GM18511 (cell line): ENCODE measurements at regions not wholly inside any gene's neighbourhood (a gene's known extent, or its start where the extent isn't known, plus 50 kb on each side); places are given as distances from the start of the nearest gene placed in this dataset.

Source experiments
- ATAC-seq: cut with Tn5 transposase; IDR thresholded peaks from one replicate; pipeline ENCODE4 v1.9.1; 2021; ENCODE audit warnings: mild to moderate bottlenecking, moderate library complexity; ENCODE audit not compliant: unreplicated experiment

GRCh38 chr4:135605076-135605475 is 1403.5 kb upstream of the PABPC4L start:
- no peak for ATAC-seq

GRCh38 chr4:135604531-135604930 is 1402.9 kb upstream of the PABPC4L start:
- no peak for ATAC-seq

- ATAC-seq, result no peak
Measured at GRCh38 chr4:135601351-135601750, 1399.8 kb upstream of the PABPC4L start.

- no peak for ATAC-seq
Measured at GRCh38 chr4:135598151-135598550, 1396.6 kb upstream of the PABPC4L start.

- no peak for ATAC-seq
Measured at GRCh38 chr4:135594521-135594920, 1392.9 kb upstream of the PABPC4L start.

- no peak for ATAC-seq
Measured at GRCh38 chr4:135575041-135575440, 1373.5 kb upstream of the PABPC4L start.

GRCh38 chr4:135573251-135573650 is 1371.7 kb upstream of the PABPC4L start:
- ATAC-seq, result no peak

DNA sequence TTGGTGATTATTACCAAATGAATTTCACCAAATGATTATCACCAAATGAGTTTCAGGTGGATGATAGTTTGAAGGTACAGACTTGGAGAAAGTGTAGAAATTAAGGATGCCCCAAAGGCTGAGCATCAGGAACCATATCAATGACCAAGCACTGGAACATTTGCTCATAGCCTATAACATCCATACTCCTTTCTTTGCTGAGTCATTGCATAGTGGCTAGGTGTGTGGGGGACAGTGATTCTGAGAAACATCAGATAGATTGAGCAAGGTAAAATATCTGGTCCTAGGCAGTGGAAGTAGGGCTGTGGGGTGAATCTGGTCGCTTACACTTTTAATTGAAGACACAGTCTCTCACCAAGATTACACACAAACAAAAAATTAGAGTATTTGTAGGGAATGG is 1362.5 kb upstream of the PABPC4L start:
- ATAC-seq, result no peak

- no peak for ATAC-seq
Measured at GRCh38 chr4:135553213-135553612, 1351.6 kb upstream of the PABPC4L start.

DNA sequence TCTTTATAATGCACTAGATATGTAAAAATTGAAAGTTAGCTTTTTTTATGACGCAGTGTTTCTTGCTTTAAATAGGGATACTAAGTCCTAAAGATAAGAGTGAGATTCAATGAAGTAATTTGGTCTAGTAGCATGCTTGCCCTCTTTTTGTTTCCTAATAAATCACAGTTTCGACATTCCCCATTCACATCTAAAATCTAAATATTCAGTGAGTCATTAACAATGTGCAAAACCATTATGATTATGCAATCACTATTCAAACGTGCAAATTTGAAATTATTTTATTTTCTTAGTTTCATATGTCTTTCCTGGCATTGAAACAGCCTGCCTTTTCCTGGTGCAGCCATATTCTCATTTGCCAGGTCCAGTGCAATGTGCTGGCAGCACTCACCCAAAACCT is 1350.5 kb upstream of the PABPC4L start:
- ATAC-seq, result no peak

DNA sequence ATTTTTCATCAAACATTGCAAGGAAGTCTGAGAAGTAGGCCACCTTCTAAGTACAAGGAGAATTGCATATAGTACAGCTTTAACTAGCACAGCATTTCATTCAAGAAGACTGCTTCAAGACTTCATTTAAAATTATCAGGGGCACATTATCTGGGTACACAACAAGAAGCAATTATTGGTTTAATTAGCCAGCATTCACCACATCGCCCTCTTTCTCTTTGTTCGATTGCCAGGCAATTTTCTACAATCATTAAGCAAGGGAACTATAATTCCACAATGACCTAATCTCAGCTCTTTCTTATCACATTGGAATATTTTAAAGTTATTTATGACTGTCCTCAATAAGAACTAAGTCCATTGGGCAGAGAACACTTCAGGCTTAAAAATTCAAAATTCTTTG is 1347.1 kb upstream of the PABPC4L start:
- no peak for ATAC-seq

DNA sequence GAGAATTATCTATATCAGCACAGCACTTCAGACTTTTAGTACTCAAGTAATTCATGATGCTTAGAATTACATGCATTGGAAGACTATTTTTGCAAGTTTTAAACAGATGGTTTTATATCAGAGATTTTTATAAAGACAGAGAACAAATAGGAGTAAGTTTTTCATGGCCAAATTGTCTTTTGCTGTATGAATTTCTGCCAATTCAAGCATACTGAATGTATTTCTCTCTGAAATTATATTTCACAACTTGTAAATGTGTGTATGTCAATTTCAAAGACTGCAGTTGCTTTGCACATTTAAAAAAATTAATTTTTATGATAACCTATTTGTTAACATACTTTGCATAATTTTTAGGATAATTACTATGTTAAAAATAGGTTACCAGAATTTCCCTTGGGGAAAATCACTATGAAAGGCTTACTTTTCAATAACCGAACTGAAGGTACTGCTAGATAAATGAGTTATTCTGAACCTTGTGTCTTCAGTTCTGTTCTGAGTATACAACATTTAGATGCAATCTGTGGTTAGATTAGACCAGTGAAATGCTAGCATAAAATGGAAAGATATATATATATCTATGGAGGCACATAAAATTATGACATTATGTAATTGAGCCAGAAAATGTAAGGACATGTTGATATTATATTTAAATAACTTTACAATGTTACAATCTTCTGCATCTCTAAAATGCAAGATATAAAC is 1344.2 kb upstream of the PABPC4L start:
- no peak for ATAC-seq

DNA sequence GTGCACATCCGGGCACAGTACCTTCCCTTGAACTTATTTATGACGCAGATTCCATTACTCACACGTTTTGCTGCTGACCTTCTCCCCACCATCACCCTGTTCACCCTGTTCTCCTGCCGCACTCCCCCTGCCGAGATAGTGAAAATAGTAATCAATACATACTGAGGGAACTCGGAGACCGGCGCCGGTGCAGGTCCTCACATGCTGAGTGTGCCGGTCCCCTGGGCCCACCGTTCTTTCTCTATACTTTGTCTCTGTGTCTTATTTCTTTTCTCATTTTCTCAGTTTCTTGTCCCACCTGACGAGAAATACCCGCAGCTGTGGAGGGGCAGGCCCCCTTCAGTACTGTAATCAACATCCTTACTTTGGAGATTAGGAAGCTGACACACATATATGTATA is 1337.1 kb upstream of the PABPC4L start:
- no peak for ATAC-seq

- ATAC-seq, result no peak
Measured at GRCh38 chr4:135533053-135533452, 1331.5 kb upstream of the PABPC4L start.

DNA sequence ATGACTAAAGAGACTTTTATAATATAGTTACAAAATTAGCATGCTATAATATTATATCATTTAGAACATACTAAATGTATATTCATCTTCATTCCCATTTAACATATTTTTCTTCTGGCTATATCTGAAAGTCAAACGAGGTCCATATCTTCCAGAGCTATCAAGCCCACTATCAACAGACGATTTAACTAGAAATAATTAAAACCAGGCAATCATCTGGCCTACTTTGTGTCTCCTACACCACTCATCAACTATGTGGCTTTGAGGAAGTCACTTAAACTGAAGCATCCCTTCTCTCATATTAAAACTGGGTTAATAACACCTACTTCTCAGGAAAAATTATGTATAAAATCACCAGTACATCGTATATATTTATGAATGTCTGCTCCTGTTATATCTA is 1330.5 kb upstream of the PABPC4L start:
- ATAC-seq, result no peak

DNA sequence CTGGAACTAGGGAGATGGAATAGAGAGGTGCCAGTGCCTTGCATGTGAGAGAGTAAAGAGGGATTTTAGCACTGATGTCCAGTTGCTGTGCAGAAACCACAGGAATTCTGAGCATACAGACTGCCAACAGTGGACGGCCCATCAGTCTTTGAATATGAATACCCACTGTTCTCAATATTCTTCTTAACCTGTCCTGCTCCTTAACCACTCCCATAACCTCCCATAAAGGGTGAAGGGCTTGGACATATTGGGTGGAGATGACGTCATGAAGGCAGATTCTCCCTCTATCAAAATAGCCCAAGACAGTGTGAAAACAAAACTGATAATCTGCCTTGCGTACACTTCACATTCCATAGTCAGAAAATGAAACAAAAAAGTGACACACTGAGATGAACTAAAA is 1313.7 kb upstream of the PABPC4L start:
- no peak for ATAC-seq

DNA sequence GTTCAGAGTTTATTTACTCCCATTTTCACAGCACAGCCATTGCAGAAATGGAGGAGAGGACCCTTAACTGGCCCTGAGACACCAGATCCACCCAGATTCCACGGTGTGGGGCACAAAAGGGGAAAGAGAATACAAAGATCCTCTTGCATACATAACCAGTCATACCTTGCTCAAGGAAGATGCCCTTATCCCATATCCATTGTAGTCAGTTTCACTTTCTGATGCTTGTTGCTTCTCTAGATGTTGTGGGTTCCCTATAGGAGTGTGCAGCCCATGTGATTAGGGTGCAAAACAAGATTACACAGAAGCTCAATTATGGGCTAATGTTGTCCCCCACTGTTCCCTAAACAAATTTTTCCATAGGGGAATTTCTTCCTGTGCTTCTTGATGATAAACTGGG is 1309.0 kb upstream of the PABPC4L start:
- no peak for ATAC-seq

DNA sequence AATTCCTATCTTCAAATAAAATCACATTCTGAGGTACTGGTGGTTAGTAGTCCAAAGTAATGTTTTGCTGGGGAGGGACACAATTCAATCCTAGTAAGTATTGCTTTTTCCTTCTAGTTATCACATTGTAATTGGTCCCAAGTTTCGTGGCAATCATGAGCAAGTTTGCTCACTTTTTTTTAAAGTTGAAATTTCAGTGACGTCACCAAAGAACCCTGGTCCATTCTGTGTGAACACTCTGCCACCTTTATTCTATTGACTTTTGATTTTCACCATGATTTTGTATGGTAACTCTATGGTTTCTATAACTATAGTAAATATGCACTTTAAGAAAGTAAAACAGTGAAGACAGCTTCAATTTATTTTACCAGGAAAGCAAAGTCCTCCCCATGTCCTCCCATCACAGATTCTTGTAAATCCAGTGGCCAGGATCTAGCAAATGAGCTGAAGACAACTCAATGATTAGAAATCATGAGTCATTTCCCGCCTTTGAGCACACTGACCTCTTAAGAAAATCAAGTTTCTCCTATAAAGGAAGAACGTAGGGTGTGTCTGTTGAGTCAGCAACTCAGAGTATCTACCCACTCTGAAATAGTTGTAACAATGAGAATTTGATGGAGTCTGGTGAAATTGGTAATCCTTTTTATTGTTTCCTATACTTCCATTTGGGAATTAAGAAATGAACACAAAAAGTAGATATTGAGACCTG is 1306.6 kb upstream of the PABPC4L start:
- ATAC-seq, result no peak

DNA sequence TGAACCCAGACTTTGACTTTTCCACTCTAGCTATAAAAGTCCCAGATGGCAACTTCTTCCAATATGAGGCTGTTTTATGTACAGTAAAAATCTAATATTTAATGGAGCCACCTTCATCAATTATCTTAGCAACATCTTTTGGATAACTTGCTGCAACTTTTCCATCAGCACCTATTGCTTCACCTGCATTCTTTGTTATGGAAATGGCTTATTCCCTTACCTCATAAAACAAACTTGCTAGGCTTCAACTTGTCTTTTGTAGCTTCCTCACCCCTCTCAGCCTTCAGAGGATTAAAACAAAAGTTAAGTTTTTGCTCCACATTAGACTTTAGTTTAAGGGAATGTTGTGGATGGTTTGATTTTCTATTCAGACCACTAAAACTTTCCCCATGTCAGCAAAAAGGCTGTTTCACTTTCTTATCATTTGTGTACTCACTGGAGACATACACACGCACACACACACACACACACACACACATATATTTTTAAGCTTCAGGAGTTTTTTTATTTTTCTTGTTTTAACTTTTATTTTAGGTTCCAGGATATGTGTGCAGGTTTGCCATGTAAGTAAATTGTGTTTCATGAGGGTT is 1296.1 kb upstream of the PABPC4L start:
- ATAC-seq, result no peak

DNA sequence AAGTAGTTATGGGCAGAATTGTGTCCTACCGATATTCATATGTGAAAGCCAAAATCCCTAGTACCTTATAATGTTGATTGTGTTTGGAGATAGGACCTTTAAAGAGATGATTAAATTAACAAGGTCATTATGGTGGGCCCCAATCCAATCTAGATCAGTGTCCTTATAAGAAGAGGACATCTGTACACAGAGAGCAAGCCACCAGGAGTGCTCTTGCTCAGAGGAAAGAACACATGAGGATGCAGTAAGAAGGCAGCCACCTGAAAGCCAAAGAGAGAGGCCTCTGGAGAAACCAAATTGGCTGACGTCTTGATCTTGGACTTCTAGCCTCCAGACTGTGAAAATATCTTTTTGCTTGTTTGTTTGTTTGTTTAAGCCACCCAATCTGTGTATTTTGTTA is 1290.8 kb upstream of the PABPC4L start:
- ATAC-seq, result no peak

DNA sequence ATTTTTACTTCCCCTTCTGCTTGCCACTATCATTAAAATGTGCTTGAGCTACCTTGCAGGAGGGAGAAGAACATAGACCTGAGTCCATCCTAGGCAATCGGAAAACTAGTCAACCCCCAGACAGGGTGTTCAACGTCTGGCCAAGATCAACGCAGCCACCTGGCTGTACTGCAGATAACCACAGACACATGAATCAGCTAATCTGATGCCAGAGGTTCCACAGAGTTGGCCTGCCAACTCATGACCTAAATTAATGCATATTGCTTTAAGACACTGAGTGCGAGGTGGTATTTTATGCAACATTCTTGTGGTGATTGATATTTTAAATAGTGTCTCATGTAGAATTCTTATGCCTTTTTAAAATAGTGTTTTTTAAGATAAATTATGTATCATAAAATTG is 1283.8 kb upstream of the PABPC4L start:
- no peak for ATAC-seq

DNA sequence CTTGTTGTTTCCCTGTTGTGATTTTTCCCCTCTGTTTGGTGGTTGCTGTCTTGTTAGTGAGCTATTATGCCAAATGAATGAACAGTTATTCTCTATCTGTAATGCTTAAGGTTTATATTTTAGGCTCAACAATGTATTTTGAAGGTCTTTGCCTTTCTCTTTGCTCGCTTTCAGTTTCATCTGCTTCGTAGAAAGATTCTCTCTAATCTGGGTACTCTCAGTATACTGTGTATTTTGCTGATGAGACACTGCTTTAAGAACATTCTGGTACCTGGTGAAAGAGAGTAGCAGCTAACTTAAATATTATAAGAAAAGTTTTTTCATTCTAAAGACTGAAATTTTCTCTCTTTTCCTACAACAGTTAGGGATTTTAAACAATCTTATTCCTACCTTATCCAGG is 1274.7 kb upstream of the PABPC4L start:
- no peak for ATAC-seq
